MG63 (cell line): ENCODE measurements at regions not wholly inside any gene's neighbourhood (a gene's known extent, or its start where the extent isn't known, plus 50 kb on each side); places are given as distances from the start of the nearest gene placed in this dataset.

Source experiments
- DNase-seq: peaks from one replicate; pipeline ENCODE4 v3.0.0-alpha.2; 2020
- H3K27me3 ChIP-seq: fragments of 250-450 bp; sonication (Bioruptor Pico); 2 replicates; pipeline ENCODE4 v1.5.1; 2020; ENCODE audit warnings: mild to moderate bottlenecking, moderate library complexity
- H3K36me3 ChIP-seq: fragments of 250-450 bp; sonication (Bioruptor Pico); 2 replicates; pipeline ENCODE4 v1.5.1; 2020; ENCODE audit warnings: mild to moderate bottlenecking, moderate library complexity
- H3K4me3 ChIP-seq: fragments of 250-450 bp; sonication (Bioruptor Pico); 2 replicates; pipeline ENCODE4 v1.5.1; 2020; ENCODE audit warnings: mild to moderate bottlenecking, moderate library complexity
- H3K9me3 ChIP-seq: fragments of 250-450 bp; sonication (Bioruptor Pico); 2 replicates; pipeline ENCODE4 v1.5.1; 2020; ENCODE audit warnings: mild to moderate bottlenecking, moderate library complexity

- DNase-seq, result no peak
- no peak overlapping the region for H3K4me3 ChIP-seq
- no peaks in the 10 kb centered on the region for H3K36me3 ChIP-seq
- H3K9me3 ChIP-seq, result no peaks in the 10 kb centered on the region
- no peaks in the 10 kb centered on the region for H3K27me3 ChIP-seq
Measured at GRCh38 chr7:132641238-132641637, 65.0 kb upstream of the PLXNA4 start.

DNA sequence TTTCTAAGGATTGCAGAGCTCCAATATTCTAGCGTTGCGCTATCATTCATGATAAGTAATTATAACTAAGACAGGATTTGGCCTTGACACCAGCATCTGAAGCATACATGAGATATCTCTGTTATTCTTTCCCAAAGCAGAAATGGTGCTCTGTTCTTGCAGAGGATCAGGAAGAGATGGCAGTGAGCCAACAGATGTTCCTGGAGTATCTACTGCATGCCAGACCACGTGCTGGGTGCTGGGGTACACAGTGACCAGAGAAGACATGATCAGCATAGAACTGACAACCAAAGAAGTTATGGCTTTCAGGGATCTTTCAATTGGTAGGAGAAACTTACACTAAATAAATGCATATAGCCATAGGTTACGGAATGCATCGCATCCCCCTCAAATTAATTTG, 63.7 kb upstream of the PLXNA4 start:
- H3K4me3 ChIP-seq, result no peak overlapping the region
- no peaks in the 10 kb centered on the region for H3K36me3 ChIP-seq
- H3K9me3 ChIP-seq, result no peaks in the 10 kb centered on the region
- no peaks in the 10 kb centered on the region for H3K27me3 ChIP-seq
- no peak for DNase-seq

GRCh38 chr7:132638000-132638399, 61.7 kb upstream of the PLXNA4 start:
- no peak for DNase-seq
- Histone ChIP-seq H3K36me3 (no peaks in the 10 kb centered on the region), H3K4me3 (no peak overlapping the region), H3K27me3 (no peaks in the 10 kb centered on the region), H3K9me3 (no peaks in the 10 kb centered on the region)

DNA sequence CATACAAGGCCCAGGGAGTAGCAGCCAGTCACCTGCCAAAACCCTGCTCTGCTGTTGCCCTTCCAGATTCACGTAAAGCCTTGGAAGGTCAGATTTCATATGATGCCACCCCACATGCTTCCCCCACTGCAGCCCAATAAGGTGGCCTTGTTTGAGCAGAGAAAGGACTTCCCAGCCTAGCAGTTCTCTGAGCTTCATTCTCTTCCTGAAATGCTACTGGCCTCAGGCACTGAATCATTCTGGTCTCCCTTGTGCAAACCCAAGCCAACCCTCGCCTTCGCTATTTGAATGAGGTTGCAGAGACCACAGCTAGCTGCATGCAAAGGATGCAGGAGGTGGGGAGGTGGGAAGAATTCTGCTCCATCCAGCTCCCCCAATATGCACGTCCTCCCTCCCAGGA, 60.3 kb upstream of the PLXNA4 start:
- no peak for DNase-seq
- no peaks in the 10 kb centered on the region for H3K36me3 ChIP-seq

GRCh38 chr7:132635127-132635526, 58.9 kb upstream of the PLXNA4 start:
- no peak for DNase-seq
- H3K36me3 ChIP-seq, result no peaks in the 10 kb centered on the region
- no peaks in the 10 kb centered on the region for H3K9me3 ChIP-seq
- no peaks in the 10 kb centered on the region for H3K27me3 ChIP-seq
- H3K4me3 ChIP-seq, result no peak overlapping the region

More for the DNA sequence above, 60.3 kb upstream of the PLXNA4 start:
- Histone ChIP-seq H3K27me3 (no peaks in the 10 kb centered on the region), H3K4me3 (no peak overlapping the region), H3K9me3 (no peaks in the 10 kb centered on the region)

DNA sequence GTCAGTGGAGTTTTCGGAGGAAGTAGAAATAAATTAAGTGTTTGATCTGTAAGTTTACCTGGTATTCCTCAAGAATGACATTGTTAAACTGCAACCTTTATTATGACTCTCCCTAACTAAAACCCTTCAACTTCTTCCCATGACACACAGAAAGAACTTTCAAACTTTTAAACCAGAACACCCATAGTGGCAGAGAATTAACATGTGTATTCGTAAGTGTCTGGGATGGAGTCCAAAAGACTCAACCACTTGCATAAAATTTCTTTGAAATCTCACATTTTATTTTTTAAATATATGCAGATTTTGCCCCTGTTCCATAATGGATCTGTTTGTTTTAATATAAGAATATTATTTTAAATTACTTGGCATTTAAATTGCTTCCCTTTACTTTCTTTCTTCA, 54.6 kb upstream of the PLXNA4 start:
- Histone ChIP-seq H3K36me3 (no peaks in the 10 kb centered on the region), H3K9me3 (no peaks in the 10 kb centered on the region), H3K4me3 (no peak overlapping the region), H3K27me3 (no peaks in the 10 kb centered on the region)
- DNase-seq, result no peak
